ENCODE measurements at regions not wholly inside any gene's neighbourhood (a gene's known extent, or its start where the extent isn't known, plus 50 kb on each side); places are given as distances from the start of the nearest gene placed in this dataset.
"Not testable (repeated sequence)": the region's sequence is repeated elsewhere in the genome, so short reads cannot be mapped to it uniquely, and the experiment has no call there.

- Histone ChIP-seq H3K27me3 (no peaks in the 10 kb centered on the region), H3K9me3 (no peaks in the 10 kb centered on the region), H3K27ac (replicated peaks in 1 of 4) (no peak overlapping the region), H3K4me3 (no peak overlapping the region), H3K4me1 (no peaks in the 10 kb centered on the region), H3K36me3 (no peaks in the 10 kb centered on the region)
- WGBS = 83% methylated on average over 2 of the region's 2 CpGs
- no peak for DNase-seq (ENCODE audit: extremely low spot score)
- TF ChIP-seq POLR2A (IDR thresholded peaks at IDR 0.05; ENCODE audit: low read depth) = no peak
- intact Hi-C loops (cut with DNase I) = no loop called here
Measured at GRCh38 chr2:153403940-153404339, 74.6 kb downstream of the RPRM start.

DNA sequence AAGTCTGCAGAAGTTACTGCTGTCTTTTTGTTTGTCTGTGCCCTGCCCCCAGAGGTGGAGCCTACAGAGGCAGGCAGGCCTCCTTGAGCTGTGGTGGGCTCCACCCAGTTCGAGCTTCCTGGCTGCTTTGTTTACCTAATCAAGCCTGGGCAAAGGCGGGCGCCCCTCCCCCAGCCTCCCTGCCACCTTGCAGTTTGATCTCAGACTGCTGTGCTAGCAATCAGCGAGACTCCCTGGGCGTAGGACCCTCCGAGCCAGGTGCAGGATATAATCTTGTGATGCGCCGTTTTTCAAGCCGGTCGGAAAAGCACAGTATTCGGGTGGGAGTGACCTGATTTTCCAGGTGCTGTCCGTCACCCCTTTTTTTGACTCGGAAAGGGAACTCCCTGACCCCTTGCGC lies 75.2 kb downstream of the RPRM start:
- H3K4me3 ChIP-seq; H3K27ac ChIP-seq (replicated peaks in 1 of 4); H3K36me3 ChIP-seq; H3K27me3 ChIP-seq; H3K4me1 ChIP-seq; DNase-seq (ENCODE audit: extremely low spot score); intact Hi-C loops (cut with DNase I); H3K9me3 ChIP-seq: not testable (repeated sequence)
- 92% methylated on average over 10 of the region's 14 CpGs for WGBS

DNA sequence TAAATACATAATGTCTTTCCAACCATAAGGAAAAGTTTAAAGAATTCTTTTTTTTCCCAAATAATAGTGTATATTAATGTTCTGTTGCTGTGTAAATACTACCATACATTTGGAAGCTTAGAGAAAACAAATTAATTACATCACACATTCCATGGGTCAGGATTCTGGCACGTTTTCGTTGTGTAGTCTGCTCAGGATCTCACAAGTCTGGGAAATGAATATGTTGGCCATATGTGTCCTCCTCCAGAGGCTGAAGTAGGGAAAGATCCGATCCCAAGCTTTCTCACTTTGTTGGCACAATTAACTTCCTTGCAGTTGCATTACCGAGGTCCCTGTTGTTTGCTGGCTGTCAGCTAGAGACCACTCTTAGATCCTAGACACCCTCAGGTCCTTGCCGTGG lies 83.9 kb downstream of the RPRM start:
- H3K4me1 ChIP-seq = no peaks in the 10 kb centered on the region
- TF ChIP-seq, protein P1, sequence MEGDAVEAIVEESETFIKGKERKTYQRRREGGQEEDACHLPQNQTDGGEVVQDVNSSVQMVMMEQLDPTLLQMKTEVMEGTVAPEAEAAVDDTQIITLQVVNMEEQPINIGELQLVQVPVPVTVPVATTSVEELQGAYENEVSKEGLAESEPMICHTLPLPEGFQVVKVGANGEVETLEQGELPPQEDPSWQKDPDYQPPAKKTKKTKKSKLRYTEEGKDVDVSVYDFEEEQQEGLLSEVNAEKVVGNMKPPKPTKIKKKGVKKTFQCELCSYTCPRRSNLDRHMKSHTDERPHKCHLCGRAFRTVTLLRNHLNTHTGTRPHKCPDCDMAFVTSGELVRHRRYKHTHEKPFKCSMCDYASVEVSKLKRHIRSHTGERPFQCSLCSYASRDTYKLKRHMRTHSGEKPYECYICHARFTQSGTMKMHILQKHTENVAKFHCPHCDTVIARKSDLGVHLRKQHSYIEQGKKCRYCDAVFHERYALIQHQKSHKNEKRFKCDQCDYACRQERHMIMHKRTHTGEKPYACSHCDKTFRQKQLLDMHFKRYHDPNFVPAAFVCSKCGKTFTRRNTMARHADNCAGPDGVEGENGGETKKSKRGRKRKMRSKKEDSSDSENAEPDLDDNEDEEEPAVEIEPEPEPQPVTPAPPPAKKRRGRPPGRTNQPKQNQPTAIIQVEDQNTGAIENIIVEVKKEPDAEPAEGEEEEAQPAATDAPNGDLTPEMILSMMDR (IDR thresholded peaks at IDR 0.05) = no peak
- TF ChIP-seq POLR2AphosphoS5 (IDR thresholded peaks at IDR 0.05) (no peak), POLR2A (IDR thresholded peaks at IDR 0.05; ENCODE audit: low read depth) (no peak), EP300 (IDR thresholded peaks at IDR 0.05) (no peak)
- DNase-seq (ENCODE audit: extremely low spot score) = no peak
- H3K4me3 ChIP-seq = no peak overlapping the region
- 74% methylated on average over 5 of the region's 5 CpGs for WGBS
- H3K27ac ChIP-seq (replicated peaks in 1 of 4) = no peak overlapping the region
- H3K36me3 ChIP-seq = no peaks in the 10 kb centered on the region
- H3K27me3 ChIP-seq = no peaks in the 10 kb centered on the region
- intact Hi-C loops (cut with DNase I) = no loop called here
- H3K9me3 ChIP-seq = no peaks in the 10 kb centered on the region

DNA sequence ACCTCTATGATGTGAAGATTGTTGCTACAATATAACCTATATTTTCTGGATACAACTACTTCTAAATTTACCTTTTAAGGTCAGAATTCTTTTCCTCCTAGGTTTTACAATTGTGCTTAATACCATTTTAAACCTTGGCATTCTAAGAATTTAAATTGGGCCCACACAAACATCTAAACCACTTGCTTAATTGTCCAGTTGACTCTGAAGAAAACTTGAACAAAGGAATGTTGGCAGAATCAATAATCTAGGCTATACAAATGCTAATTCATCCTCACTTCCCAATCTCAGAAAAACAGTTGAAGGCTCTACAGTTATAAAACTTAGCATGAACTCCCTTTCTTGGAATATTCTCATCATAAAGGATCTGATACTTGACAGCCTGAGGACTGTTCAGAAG lies 84.3 kb downstream of the RPRM start:
- Histone ChIP-seq H3K27me3 (no peaks in the 10 kb centered on the region), H3K4me1 (no peaks in the 10 kb centered on the region), H3K27ac (replicated peaks in 1 of 4) (no peak overlapping the region), H3K36me3 (no peaks in the 10 kb centered on the region), H3K9me3 (no peaks in the 10 kb centered on the region), H3K4me3 (no peak overlapping the region)
- no peak for DNase-seq (ENCODE audit: extremely low spot score)
- TF ChIP-seq POLR2A (IDR thresholded peaks at IDR 0.05; ENCODE audit: low read depth) (no peak), POLR2AphosphoS5 (IDR thresholded peaks at IDR 0.05) (no peak), EP300 (IDR thresholded peaks at IDR 0.05) (no peak)
- TF ChIP-seq, protein P1 (IDR thresholded peaks at IDR 0.05) = no peak
- intact Hi-C loops (cut with DNase I) = no loop called here

DNA sequence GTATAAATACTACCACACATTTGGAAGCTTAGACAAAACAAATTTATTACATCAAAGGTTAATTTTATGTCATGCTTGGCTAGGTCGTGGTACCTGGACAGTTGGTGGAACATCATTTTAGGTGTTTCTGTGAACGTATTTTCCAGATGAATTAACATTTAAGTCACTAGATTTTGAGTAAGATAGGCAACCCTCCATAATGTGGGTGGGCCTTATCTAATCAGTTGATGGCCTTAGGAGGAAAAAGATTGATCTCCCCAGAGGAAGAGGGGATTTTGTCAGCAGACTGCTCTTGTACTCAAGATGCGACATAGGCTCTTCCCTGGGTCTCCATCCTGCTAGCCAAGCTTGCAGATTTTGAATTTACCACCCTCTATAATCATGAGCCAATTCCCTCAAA lies 85.0 kb downstream of the RPRM start:
- intact Hi-C loops (cut with DNase I) = no loop called here
- WGBS = 80% methylated on average over 3 of the region's 3 CpGs

GRCh38 chr2:153391131-153391530 lies 87.4 kb downstream of the RPRM start:
- TF ChIP-seq EP300 (IDR thresholded peaks at IDR 0.05) (no peak), POLR2A (IDR thresholded peaks at IDR 0.05; ENCODE audit: low read depth) (no peak), POLR2AphosphoS5 (IDR thresholded peaks at IDR 0.05) (no peak)
- Histone ChIP-seq H3K27me3 (no peaks in the 10 kb centered on the region), H3K36me3 (no peaks in the 10 kb centered on the region), H3K9me3 (no peaks in the 10 kb centered on the region), H3K4me3 (no peak overlapping the region), H3K27ac (replicated peaks in 1 of 4) (no peak overlapping the region), H3K4me1 (no peaks in the 10 kb centered on the region)
- intact Hi-C loops (cut with DNase I) = no loop called here
- no peak for DNase-seq (ENCODE audit: extremely low spot score)
- 76% methylated on average over 5 of the region's 5 CpGs for WGBS

More for the DNA sequence above, 85.0 kb downstream of the RPRM start:
- TF ChIP-seq EP300 (IDR thresholded peaks at IDR 0.05) (no peak), POLR2A (IDR thresholded peaks at IDR 0.05; ENCODE audit: low read depth) (no peak), POLR2AphosphoS5 (IDR thresholded peaks at IDR 0.05) (no peak)
- TF ChIP-seq, protein P1 (IDR thresholded peaks at IDR 0.05) = no peak
- no peaks in the 10 kb centered on the region for H3K27me3 ChIP-seq
- no peak overlapping the region for H3K4me3 ChIP-seq
- DNase-seq (ENCODE audit: extremely low spot score) = no peak
- no peak overlapping the region for H3K27ac ChIP-seq (replicated peaks in 1 of 4)
- no peaks in the 10 kb centered on the region for H3K9me3 ChIP-seq
- H3K36me3 ChIP-seq = no peaks in the 10 kb centered on the region
- H3K4me1 ChIP-seq = no peaks in the 10 kb centered on the region
